IMR-90 (cell line): ENCODE measurements at regions not wholly inside any gene's neighbourhood (a gene's known extent, or its start where the extent isn't known, plus 50 kb on each side); places are given as distances from the start of the nearest gene placed in this dataset.

Experiments
- ATAC-seq: fragments of 200-7000 bp; cut with Tn5 transposase; 2 replicates; pipeline ENCODE4 v1.9.1; 2020; ENCODE audit warnings: low read depth, mild to moderate bottlenecking, moderate library complexity
- BruUV-seq: library from RNA; stranded (reverse); fragments of 400-500 nt; replicated peaks from 2 replicates; lab custom pipeline; 2021; lab: Mats Ljungman, UMichigan
- CTCF ChIA-PET: fragments of 300-600 bp; formaldehyde crosslinking; extraction: SDS; loops from one replicate; lab custom pipeline; 2021; ENCODE audit warnings: antibody characterized with exemption; lab: Yijun Ruan, JAX
- POLR2A ChIA-PET: fragments of 300-600 bp; sonication (Branson Sonifier 250); formaldehyde crosslinking; loops from one replicate; lab custom pipeline; 2022; ENCODE audit warnings: antibody characterized with exemption; ENCODE audit not compliant: unreplicated experiment; lab: Charles Lee
- DNase-seq: peaks from one replicate; pipeline ENCODE4 v3.0.0; 2013
- H2AFZ ChIP-seq: replicated peaks from 2 replicates; pipeline ENCODE3; 2013; ENCODE audit warnings: low read length, mild to moderate bottlenecking; ENCODE audit not compliant: poor library complexity
- H2AK5ac ChIP-seq: 2 replicates; pipeline ENCODE4 v1.6.1; 2013; ENCODE audit warnings: low read depth, low read length, inconsistent platforms
- H2AK9ac ChIP-seq: replicated peaks from 2 replicates; pipeline ENCODE3; 2013; ENCODE audit warnings: mild to moderate bottlenecking, low read depth, low read length, moderate library complexity; ENCODE audit not compliant: poor library complexity
- H2BK120ac ChIP-seq: 2 replicates; pipeline ENCODE4 v1.6.1; 2013; ENCODE audit warnings: low read depth, low read length, inconsistent platforms
- H2BK15ac ChIP-seq: 3 replicates; pipeline ENCODE4 v1.6.1; 2013; ENCODE audit warnings: low read depth, low read length, inconsistent platforms
- H2BK20ac ChIP-seq: 2 replicates; pipeline ENCODE4 v1.6.1; 2013; ENCODE audit warnings: low read depth, mild to moderate bottlenecking, inconsistent platforms, low read length, moderate library complexity
- H2BK5ac ChIP-seq: 2 replicates; pipeline ENCODE4 v1.6.1; 2013; ENCODE audit warnings: mild to moderate bottlenecking, low read depth, low read length, inconsistent platforms; ENCODE audit not compliant: poor library complexity, severe bottlenecking
- H3K14ac ChIP-seq: replicated peaks from 2 replicates; pipeline ENCODE4 v1.6.1; 2013; ENCODE audit warnings: low read depth, low read length, inconsistent platforms
- H3K18ac ChIP-seq: 2 replicates; pipeline ENCODE4 v1.6.1; 2013; ENCODE audit warnings: low read depth, low read length, control low read depth
- H3K23ac ChIP-seq: 2 replicates; pipeline ENCODE4 v1.6.1; 2013; ENCODE audit warnings: low read depth, low read length, inconsistent platforms
- H3K27ac ChIP-seq: 2 replicates; pipeline ENCODE4 v1.5.1; 2013; ENCODE audit warnings: mild to moderate bottlenecking, control low read depth, low read length; ENCODE audit not compliant: insufficient read depth
- H3K27me3 ChIP-seq: 2 replicates; pipeline ENCODE4 v1.6.1; 2013; ENCODE audit warnings: low read length; ENCODE audit not compliant: control insufficient read depth, insufficient read depth
- H3K36me3 ChIP-seq: 2 replicates; pipeline ENCODE4 v1.6.1; 2013; ENCODE audit warnings: low read length, mixed read lengths; ENCODE audit not compliant: control insufficient read depth, insufficient read depth
- H3K4ac ChIP-seq: 2 replicates; pipeline ENCODE4 v1.6.1; 2013; ENCODE audit warnings: low read depth, low read length, inconsistent platforms
- H3K4me1 ChIP-seq: 2 replicates; pipeline ENCODE4 v1.6.1; 2013; ENCODE audit warnings: low read length, mixed read lengths; ENCODE audit not compliant: control insufficient read depth, insufficient read depth
- H3K4me2 ChIP-seq: 2 replicates; pipeline ENCODE4 v1.6.1; 2013; ENCODE audit warnings: low read depth, mild to moderate bottlenecking, control low read depth, low read length, moderate library complexity
- H3K4me3 ChIP-seq: 2 replicates; pipeline ENCODE4 v1.5.1; 2013; ENCODE audit warnings: low read depth, mild to moderate bottlenecking, control low read depth, low read length, moderate library complexity; ENCODE audit not compliant: insufficient read depth
- H3K56ac ChIP-seq: 2 replicates; pipeline ENCODE4 v1.6.1; 2013; ENCODE audit warnings: low read length, inconsistent platforms; ENCODE audit not compliant: insufficient read depth; ENCODE audit errors: extremely low read depth
- H3K79me1 ChIP-seq, 2 experiments: 2 replicates each; pipeline ENCODE4 v1.6.1; 2013; ENCODE audit warnings: low read length in 2 of 2, inconsistent platforms in 1 of 2, low read depth in 1 of 2
- H3K9ac ChIP-seq: 2 replicates; pipeline ENCODE4 v1.6.1; 2013; ENCODE audit warnings: low read depth, low read length, control low read depth
- H3K9me1 ChIP-seq: 2 replicates; pipeline ENCODE4 v1.6.1; 2013; ENCODE audit warnings: low read length, inconsistent platforms; ENCODE audit not compliant: insufficient read depth
- H3K9me3 ChIP-seq: 2 replicates; pipeline ENCODE4 v1.6.1; 2013; ENCODE audit warnings: low read length; ENCODE audit not compliant: control insufficient read depth, insufficient read depth
- H4K20me1 ChIP-seq: 2 replicates; pipeline ENCODE4 v1.6.1; 2013; ENCODE audit warnings: low read length, inconsistent platforms; ENCODE audit not compliant: insufficient read depth
- H4K5ac ChIP-seq: 2 replicates; pipeline ENCODE4 v1.6.1; 2013; ENCODE audit warnings: mild to moderate bottlenecking, low read depth, low read length, control low read depth
- H4K8ac ChIP-seq, 2 experiments: 2 replicates each; pipeline ENCODE4 v1.6.1; 2013; ENCODE audit warnings: low read depth in 2 of 2, low read length in 2 of 2, control low read depth in 1 of 2, inconsistent platforms in 1 of 2
- H4K91ac ChIP-seq: 2 replicates; pipeline ENCODE4 v1.6.1; 2013; ENCODE audit warnings: low read depth, low read length, inconsistent platforms; ENCODE audit not compliant: insufficient read depth
- MXI1 ChIP-seq: IDR thresholded peaks from 2 replicates; pipeline ENCODE4 v1.6.1; 2012; ENCODE audit warnings: low read depth, mild to moderate bottlenecking, low read length, moderate library complexity, borderline replicate concordance
- RAD21 ChIP-seq: IDR thresholded peaks from 2 replicates; pipeline ENCODE4 v1.6.1; 2012; ENCODE audit warnings: low read length, improper control_type of control experiment
- WGBS, 2 experiments: methylation state at CpG; one replicate each; pipeline versions ENCODE4 v1.1.5 to v1.1.7; 2013; ENCODE audit warnings: missing lambda C conversion rate in 2 of 2; ENCODE audit not compliant: insufficient read length in 1 of 2; ENCODE audit errors: extremely low coverage in 2 of 2; 5-methylcytosine and 5-hydroxymethylcytosine counted together
- dilution Hi-C: fragments of 300-500 bp; cut with HindIII; formaldehyde crosslinking; loops from one replicate; pipeline ENCODE4 v1.14.3; 2018; ENCODE audit warnings: low sequenced_read_pairs; ENCODE audit not compliant: unreplicated experiment
- in situ Hi-C: fragments of 300-500 bp; cut with MboI; formaldehyde crosslinking; loops from 3 replicates; pipeline ENCODE4 v1.14.3; 2019; ENCODE audit warnings: low sequenced_read_pairs, inconsistent platforms, mixed read lengths
- intact Hi-C: fragments of 100-400 bp; cut with micrococcal nuclease; formaldehyde crosslinking; loops from 2 replicates; pipeline ENCODE4 v1.10.0; 2022

DNA sequence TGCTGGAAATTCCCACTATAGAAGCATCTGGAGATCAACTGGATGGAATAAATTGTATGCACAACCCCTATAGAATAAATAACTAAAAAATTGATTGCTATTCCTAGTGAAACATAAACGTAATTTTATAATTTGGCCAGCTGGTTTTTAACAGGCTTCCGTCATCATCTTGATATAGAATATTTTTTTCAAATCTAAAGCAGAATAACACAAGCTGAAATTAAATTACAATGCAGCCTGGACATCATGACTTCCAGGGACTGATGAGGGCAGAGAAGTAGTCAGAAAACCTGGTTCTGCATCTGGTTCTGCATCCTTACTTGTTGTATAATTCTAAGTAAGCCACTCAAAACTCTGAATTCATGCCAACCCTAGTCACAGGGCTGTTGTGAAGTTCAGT lies 146.1 kb downstream of the MEX3B start:
- no peak overlapping the region for H3K56ac ChIP-seq
- no peak overlapping the region for H3K9ac ChIP-seq
- dilution Hi-C loops: no loop called here
- no peaks in the 10 kb centered on the region for H3K9me3 ChIP-seq
- H3K4me3 ChIP-seq: no peak overlapping the region
- intact Hi-C loops: no loop called here
- no peak overlapping the region for H4K5ac ChIP-seq
- no peak overlapping the region for H3K23ac ChIP-seq
- H3K4me1 ChIP-seq: peaks cover 6% of the 10 kb centered on the region
- H3K14ac ChIP-seq: no peak overlapping the region
- no peaks in the 10 kb centered on the region; the same call in none of the 2 replicates for H3K9me1 ChIP-seq
- H2BK15ac ChIP-seq: no peak overlapping the region
- no peak overlapping the region for H2AK9ac ChIP-seq
- TF ChIP-seq RAD21: no peak
- no peak for TF ChIP-seq MXI1
- H2AK5ac ChIP-seq: no peak overlapping the region
- ChIA-PET CTCF (interaction anchor here (1.8 kb wide), 1 partner anchor 10 kb away, joined by 6 read pairs; no protein-coding TSS in a partner anchor), POLR2A (no interaction called here)
- no peaks in the 10 kb centered on the region for H4K20me1 ChIP-seq
- no peak overlapping the region for H2BK120ac ChIP-seq
- H3K27ac ChIP-seq: no peak overlapping the region
- H4K91ac ChIP-seq: no peak overlapping the region
- no peaks in the 10 kb centered on the region for H3K79me1 ChIP-seq
- no peak overlapping the region for H3K18ac ChIP-seq
- H2BK5ac ChIP-seq: no peak overlapping the region
- no peak overlapping the region for H4K8ac ChIP-seq
- H3K27me3 ChIP-seq: no peaks in the 10 kb centered on the region
- no peaks in the 10 kb centered on the region for H3K36me3 ChIP-seq
- no peak overlapping the region for H2BK20ac ChIP-seq
- H3K4me2 ChIP-seq: no peak overlapping the region
- WGBS, 2 experiments: no CpG with 5 or more reads among the region's 2 CpGs
- in situ Hi-C loops: loop anchor here (10.0 kb wide), 1 partner anchor 145 kb away; the partner anchor contains the start of gene MEX3B
- DNase-seq (no peak), ATAC-seq (no peak)
- H3K4ac ChIP-seq: no peak overlapping the region
- no TSS peak for BruUV-seq
- no peak overlapping the region for H2AFZ ChIP-seq
